ENCODE measurements at regions not wholly inside any gene's neighbourhood (a gene's known extent, or its start where the extent isn't known, plus 50 kb on each side); places are given as distances from the start of the nearest gene placed in this dataset.

DNA sequence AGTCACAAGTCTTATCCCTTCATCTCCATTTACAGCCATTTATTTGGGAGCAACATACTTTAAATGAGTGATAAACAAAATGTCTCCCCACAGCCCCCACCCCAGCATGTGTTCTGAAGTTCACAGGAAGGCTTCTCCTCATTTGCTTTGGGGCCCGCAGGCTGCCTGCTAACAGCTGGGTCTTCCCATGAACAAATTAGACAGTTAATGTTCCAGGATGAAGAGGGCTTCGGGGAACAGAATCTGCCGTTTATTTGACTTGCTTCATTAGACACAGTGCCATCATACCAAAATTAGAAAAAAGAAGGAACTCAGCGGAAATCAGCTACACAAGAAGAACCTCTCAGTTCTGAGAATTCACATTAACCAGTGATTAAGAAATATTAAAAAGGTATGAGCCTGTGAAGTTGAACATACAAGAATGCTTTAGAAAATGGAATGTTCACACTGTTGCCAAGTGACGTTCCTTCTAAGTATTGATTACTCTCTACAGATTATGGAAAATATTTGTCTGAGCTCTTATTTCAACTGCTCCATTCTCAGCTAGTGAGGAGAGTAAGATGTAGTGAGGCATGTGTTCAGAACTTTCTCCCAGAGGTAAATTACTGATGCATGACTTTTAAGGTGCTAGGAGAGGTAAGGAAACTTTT is 107.5 kb upstream of the THBS1 start:
- H3K27me3 ChIP-seq = no peaks in the 10 kb centered on the region
- DNase-seq = no peak
- ATAC-seq (ENCODE audit: low FRiP score in 2 of 2) = peak; percentile 18 to 41
- TF ChIP-seq POLR2A (IDR thresholded peaks at IDR 0.05) (no peak), POLR2AphosphoS5 (IDR thresholded peaks at IDR 0.05) (peak in 1 of 2 donors; percentile 35)
- TF ChIP-seq, protein P1, sequence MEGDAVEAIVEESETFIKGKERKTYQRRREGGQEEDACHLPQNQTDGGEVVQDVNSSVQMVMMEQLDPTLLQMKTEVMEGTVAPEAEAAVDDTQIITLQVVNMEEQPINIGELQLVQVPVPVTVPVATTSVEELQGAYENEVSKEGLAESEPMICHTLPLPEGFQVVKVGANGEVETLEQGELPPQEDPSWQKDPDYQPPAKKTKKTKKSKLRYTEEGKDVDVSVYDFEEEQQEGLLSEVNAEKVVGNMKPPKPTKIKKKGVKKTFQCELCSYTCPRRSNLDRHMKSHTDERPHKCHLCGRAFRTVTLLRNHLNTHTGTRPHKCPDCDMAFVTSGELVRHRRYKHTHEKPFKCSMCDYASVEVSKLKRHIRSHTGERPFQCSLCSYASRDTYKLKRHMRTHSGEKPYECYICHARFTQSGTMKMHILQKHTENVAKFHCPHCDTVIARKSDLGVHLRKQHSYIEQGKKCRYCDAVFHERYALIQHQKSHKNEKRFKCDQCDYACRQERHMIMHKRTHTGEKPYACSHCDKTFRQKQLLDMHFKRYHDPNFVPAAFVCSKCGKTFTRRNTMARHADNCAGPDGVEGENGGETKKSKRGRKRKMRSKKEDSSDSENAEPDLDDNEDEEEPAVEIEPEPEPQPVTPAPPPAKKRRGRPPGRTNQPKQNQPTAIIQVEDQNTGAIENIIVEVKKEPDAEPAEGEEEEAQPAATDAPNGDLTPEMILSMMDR (IDR thresholded peaks at IDR 0.05) = no peak
- H3K9me3 ChIP-seq = no peaks in the 10 kb centered on the region
- peaks cover 0 to 12% (median 6%) of the 10 kb centered on the region in 4 donors for H3K4me1 ChIP-seq
- WGBS, 2 donors = 53 to 64% methylated on average over 5 of the region's 5 CpGs
- H3K36me3 ChIP-seq = no peaks in the 10 kb centered on the region
- H3K4me3 ChIP-seq = no peak overlapping the region
- H3K27ac ChIP-seq = peak overlapping the region; percentile 52 to 74 (median 70)

DNA sequence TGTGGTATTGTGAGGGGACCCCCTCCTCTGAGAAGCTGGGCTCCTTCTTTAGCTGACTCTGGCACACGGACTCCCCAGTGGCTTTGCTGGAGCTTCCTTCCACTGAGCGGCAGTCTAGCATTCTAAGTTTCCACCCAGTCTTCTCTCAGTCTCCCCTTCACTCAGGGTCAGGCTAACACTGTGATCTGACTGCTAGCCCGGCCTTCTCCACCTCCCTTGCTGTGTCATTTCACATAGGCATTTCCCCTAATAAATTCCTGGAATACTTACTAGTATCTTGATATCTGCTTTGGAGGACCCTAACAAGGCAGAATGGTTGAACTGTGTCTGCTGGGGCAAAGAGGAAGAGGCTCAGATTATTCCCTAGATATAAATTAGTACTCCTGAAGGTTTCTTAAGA is 106.2 kb upstream of the THBS1 start:
- Histone ChIP-seq H3K27me3 (no peaks in the 10 kb centered on the region), H3K4me3 (no peak overlapping the region), H3K9me3 (no peaks in the 10 kb centered on the region), H3K4me1 (peaks cover 0 to 12% (median 6%) of the 10 kb centered on the region in 4 donors), H3K27ac (peak overlapping the region; percentile 52 to 74 (median 70)), H3K36me3 (no peaks in the 10 kb centered on the region)
- TF ChIP-seq, protein P1 (IDR thresholded peaks at IDR 0.05) = no peak
- TF ChIP-seq POLR2A (IDR thresholded peaks at IDR 0.05) (no peak), POLR2AphosphoS5 (IDR thresholded peaks at IDR 0.05) (no peak), EP300 (IDR thresholded peaks at IDR 0.05) (no peak)
- no peak for ATAC-seq (ENCODE audit: low FRiP score in 2 of 2)
- 87 to 100% methylated on average over 3 of the region's 3 CpGs for WGBS, 2 donors
- no peak for DNase-seq

DNA sequence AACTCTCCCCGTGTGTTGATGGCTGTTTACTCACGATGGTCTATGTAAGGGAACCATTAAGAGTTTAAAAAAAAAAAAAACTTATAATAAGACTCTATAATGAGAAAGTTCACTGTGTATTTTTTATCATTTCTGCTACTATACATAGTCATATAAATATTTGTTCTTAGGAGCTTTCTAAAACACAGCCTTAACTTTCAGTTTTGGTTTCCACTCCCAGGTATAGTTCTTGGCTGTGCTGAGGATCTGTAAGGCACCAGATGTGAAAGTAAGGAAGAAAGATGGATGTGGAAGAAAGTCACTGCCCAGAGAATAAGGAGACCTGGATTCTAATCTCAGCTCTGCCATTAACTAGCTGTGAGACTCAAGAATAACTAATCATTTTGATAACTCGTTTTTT is 101.9 kb upstream of the THBS1 start:
- ATAC-seq (ENCODE audit: low FRiP score in 2 of 2) = no peak
- H3K4me1 ChIP-seq = peaks cover 0 to 7% (median 2%) of the 10 kb centered on the region in 4 donors
- DNase-seq = no peak
- TF ChIP-seq EP300 (IDR thresholded peaks at IDR 0.05) (no peak), POLR2AphosphoS5 (IDR thresholded peaks at IDR 0.05) (no peak), POLR2A (IDR thresholded peaks at IDR 0.05) (no peak)
- TF ChIP-seq, protein P1 (IDR thresholded peaks at IDR 0.05) = no peak
- no peaks in the 10 kb centered on the region for H3K27me3 ChIP-seq
- H3K9me3 ChIP-seq = no peaks in the 10 kb centered on the region
- no peak overlapping the region for H3K27ac ChIP-seq
- H3K4me3 ChIP-seq = no peak overlapping the region
- 56 to 59% methylated on average over 3 of the region's 3 CpGs for WGBS, 2 donors
- H3K36me3 ChIP-seq = no peaks in the 10 kb centered on the region

DNA sequence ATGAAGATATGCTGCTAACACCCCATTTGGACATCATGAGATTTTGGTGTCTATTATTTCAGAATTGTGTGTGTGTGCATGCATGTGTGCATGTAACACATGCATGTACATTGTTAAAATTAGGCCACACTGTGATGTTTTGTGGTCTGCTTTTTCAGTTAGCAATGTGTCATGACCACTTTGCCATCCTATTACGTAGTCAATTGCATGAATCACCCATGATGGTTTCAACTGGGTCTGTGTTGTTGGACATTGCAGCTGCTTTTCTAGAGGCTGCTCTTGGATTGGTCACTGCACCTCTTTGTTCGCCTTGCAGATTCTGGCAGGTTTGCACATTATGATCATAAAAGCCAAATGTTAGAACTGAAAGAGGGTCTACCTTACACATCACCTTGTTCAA is 101.0 kb upstream of the THBS1 start:
- Histone ChIP-seq H3K36me3 (no peaks in the 10 kb centered on the region), H3K4me1 (no peaks in the 10 kb centered on the region), H3K4me3 (no peak overlapping the region), H3K27me3 (no peaks in the 10 kb centered on the region), H3K27ac (no peak overlapping the region), H3K9me3 (no peaks in the 10 kb centered on the region)
- WGBS, 2 donors = 90 to 92% methylated on average over 2 of the region's 2 CpGs
- ATAC-seq (ENCODE audit: low FRiP score in 2 of 2) (no peak), DNase-seq (no peak)
- TF ChIP-seq EP300 (IDR thresholded peaks at IDR 0.05) (no peak), POLR2AphosphoS5 (IDR thresholded peaks at IDR 0.05) (no peak), POLR2A (IDR thresholded peaks at IDR 0.05) (no peak)
- TF ChIP-seq, protein P1 (IDR thresholded peaks at IDR 0.05) = no peak

DNA sequence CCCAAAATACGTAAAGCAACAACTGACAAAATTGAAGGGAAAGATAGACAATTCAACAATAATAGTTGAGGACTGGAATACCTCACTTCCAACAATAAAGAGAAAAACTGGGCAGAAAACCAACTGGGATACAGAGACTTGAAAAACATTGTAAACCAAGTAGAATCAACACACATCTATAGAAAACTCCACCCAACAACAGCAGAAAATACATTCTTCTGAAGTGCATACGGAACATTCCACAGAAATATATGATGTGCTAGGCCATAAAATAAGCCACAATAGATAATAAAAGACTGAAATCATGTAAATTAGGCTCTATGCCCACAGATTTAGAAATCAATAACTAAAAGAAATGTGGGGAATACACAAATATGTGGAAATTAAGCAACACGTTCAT is 98.4 kb upstream of the THBS1 start:
- no peak for TF ChIP-seq EP300 (IDR thresholded peaks at IDR 0.05)
- TF ChIP-seq, protein P1 (IDR thresholded peaks at IDR 0.05) = no peak
- no peak for TF ChIP-seq POLR2A (IDR thresholded peaks at IDR 0.05)
- TF ChIP-seq POLR2AphosphoS5 (IDR thresholded peaks at IDR 0.05) = no peak
- H3K4me1 ChIP-seq = no peaks in the 10 kb centered on the region
- no peak overlapping the region for H3K4me3 ChIP-seq
- H3K27ac ChIP-seq = no peak overlapping the region
- WGBS, 2 donors = 64 to 80% methylated on average over 3 of the region's 3 CpGs
- H3K9me3 ChIP-seq = no peaks in the 10 kb centered on the region
- no peaks in the 10 kb centered on the region for H3K36me3 ChIP-seq
- DNase-seq (no peak), ATAC-seq (ENCODE audit: low FRiP score in 2 of 2) (no peak)
- H3K27me3 ChIP-seq = no peaks in the 10 kb centered on the region
